Ishikawa (cell line): ENCODE measurements at regions not wholly inside any gene's neighbourhood (a gene's known extent, or its start where the extent isn't known, plus 50 kb on each side); places are given as distances from the start of the nearest gene placed in this dataset.

ENCODE experiments used
- CEBPB ChIP-seq: IDR thresholded peaks from 2 replicates; pipeline ENCODE4 v1.6.1; 2012
- CREB1 ChIP-seq: IDR thresholded peaks from 2 replicates; pipeline ENCODE4 v1.6.1; 2012; ENCODE audit warnings: low read depth
- EGR1 ChIP-seq: IDR thresholded peaks from 2 replicates; pipeline ENCODE4 v1.6.1; 2012
- EP300 ChIP-seq: IDR thresholded peaks from 2 replicates; pipeline ENCODE4 v1.6.1; 2012; ENCODE audit warnings: borderline replicate concordance
- FOXM1 ChIP-seq: IDR thresholded peaks from 2 replicates; pipeline ENCODE4 v1.6.1; 2012; ENCODE audit warnings: low read depth, borderline replicate concordance
- NFIC ChIP-seq: IDR thresholded peaks from 2 replicates; pipeline ENCODE4 v1.6.1; 2012
- RAD21 ChIP-seq: IDR thresholded peaks from 2 replicates; pipeline ENCODE4 v1.6.1; 2012; ENCODE audit warnings: low read depth
- TAF1 ChIP-seq: IDR thresholded peaks from 2 replicates; pipeline ENCODE4 v1.6.1; 2012; ENCODE audit warnings: low read depth, mild to moderate bottlenecking
- TCF12 ChIP-seq: IDR thresholded peaks from 2 replicates; pipeline ENCODE4 v1.6.1; 2012; ENCODE audit warnings: low read depth
- TEAD4 ChIP-seq: IDR thresholded peaks from 2 replicates; pipeline ENCODE4 v1.6.1; 2012
- YY1 ChIP-seq: IDR thresholded peaks from 2 replicates; pipeline ENCODE4 v1.6.1; 2012; ENCODE audit warnings: low read depth
- ZBTB7A ChIP-seq: IDR thresholded peaks from 2 replicates; pipeline ENCODE4 v1.6.1; 2012; ENCODE audit warnings: low read depth
- TF ChIP-seq, protein P1 (sequence below): IDR thresholded peaks from 2 replicates; pipeline ENCODE4 v1.6.1; 2012; ENCODE audit warnings: low read depth, mild to moderate bottlenecking
- TF ChIP-seq, protein P2 (sequence below): IDR thresholded peaks from 2 replicates; pipeline ENCODE4 v1.6.1; 2012
- TF ChIP-seq, protein P3 (sequence below): IDR thresholded peaks from 2 replicates; pipeline ENCODE4 v1.6.1; 2012

DNA sequence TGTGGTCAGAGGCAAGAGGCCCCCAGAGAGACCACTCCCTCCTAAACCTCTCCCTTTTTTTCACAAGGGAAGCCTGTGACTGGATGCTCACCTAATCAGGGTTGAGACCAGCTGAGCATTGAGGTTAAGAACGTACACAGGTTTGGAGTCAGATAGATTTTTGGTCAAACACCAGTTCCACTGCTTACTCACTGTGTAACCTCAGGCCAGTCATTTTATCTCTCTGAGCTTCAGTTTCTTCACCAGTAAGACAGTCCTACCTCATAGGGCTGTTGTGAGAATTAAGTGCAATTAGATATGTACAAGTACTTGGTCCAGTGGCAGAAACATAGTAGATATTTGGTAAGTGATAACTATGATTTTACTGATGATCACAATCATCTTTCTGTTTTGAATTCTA is 256.8 kb downstream of the CDK5RAP2 start:
- TF ChIP-seq TAF1 = no peak
- TF ChIP-seq ZBTB7A = no peak
- TF ChIP-seq RAD21 = no peak
- TF ChIP-seq CREB1 = no peak
- TF ChIP-seq YY1 = no peak
- TF ChIP-seq EGR1 = no peak
- TF ChIP-seq, protein P1, sequence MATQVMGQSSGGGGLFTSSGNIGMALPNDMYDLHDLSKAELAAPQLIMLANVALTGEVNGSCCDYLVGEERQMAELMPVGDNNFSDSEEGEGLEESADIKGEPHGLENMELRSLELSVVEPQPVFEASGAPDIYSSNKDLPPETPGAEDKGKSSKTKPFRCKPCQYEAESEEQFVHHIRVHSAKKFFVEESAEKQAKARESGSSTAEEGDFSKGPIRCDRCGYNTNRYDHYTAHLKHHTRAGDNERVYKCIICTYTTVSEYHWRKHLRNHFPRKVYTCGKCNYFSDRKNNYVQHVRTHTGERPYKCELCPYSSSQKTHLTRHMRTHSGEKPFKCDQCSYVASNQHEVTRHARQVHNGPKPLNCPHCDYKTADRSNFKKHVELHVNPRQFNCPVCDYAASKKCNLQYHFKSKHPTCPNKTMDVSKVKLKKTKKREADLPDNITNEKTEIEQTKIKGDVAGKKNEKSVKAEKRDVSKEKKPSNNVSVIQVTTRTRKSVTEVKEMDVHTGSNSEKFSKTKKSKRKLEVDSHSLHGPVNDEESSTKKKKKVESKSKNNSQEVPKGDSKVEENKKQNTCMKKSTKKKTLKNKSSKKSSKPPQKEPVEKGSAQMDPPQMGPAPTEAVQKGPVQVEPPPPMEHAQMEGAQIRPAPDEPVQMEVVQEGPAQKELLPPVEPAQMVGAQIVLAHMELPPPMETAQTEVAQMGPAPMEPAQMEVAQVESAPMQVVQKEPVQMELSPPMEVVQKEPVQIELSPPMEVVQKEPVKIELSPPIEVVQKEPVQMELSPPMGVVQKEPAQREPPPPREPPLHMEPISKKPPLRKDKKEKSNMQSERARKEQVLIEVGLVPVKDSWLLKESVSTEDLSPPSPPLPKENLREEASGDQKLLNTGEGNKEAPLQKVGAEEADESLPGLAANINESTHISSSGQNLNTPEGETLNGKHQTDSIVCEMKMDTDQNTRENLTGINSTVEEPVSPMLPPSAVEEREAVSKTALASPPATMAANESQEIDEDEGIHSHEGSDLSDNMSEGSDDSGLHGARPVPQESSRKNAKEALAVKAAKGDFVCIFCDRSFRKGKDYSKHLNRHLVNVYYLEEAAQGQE = no peak
- no peak for TF ChIP-seq EP300
- no peak for TF ChIP-seq TCF12
- no peak for TF ChIP-seq NFIC
- TF ChIP-seq, protein P2, sequence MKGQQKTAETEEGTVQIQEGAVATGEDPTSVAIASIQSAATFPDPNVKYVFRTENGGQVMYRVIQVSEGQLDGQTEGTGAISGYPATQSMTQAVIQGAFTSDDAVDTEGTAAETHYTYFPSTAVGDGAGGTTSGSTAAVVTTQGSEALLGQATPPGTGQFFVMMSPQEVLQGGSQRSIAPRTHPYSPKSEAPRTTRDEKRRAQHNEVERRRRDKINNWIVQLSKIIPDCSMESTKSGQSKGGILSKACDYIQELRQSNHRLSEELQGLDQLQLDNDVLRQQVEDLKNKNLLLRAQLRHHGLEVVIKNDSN = no peak
- no peak for TF ChIP-seq CEBPB
- TF ChIP-seq TEAD4 = no peak
- TF ChIP-seq FOXM1 = no peak
- TF ChIP-seq, protein P3, sequence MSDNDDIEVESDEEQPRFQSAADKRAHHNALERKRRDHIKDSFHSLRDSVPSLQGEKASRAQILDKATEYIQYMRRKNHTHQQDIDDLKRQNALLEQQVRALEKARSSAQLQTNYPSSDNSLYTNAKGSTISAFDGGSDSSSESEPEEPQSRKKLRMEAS = no peak

DNA sequence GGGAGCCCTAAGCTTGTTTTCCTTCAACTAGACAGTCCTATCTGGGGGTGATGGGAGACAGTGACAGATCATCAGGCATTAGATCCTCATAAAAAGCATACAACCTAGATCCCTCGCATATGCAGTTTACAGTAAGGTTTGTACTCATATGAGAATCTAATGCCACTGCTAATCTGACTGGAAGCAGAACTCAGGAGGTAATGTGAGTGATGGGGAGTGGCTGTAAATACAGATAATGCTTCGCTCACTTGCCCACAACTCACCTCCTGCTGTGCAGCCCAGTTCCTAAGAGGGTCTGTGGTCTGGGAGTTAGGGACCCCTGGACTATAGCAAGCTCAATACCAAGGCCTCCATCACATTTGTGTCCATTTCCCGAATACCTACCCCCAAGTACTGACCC is 260.5 kb downstream of the CDK5RAP2 start:
- no peak for TF ChIP-seq EGR1
- no peak for TF ChIP-seq TEAD4
- TF ChIP-seq TCF12 = no peak
- TF ChIP-seq, protein P3 = no peak
- TF ChIP-seq FOXM1 = no peak
- TF ChIP-seq NFIC = no peak
- no peak for TF ChIP-seq RAD21
- TF ChIP-seq, protein P2 = no peak
- TF ChIP-seq YY1 = no peak
- no peak for TF ChIP-seq CREB1
- TF ChIP-seq TAF1 = no peak

DNA sequence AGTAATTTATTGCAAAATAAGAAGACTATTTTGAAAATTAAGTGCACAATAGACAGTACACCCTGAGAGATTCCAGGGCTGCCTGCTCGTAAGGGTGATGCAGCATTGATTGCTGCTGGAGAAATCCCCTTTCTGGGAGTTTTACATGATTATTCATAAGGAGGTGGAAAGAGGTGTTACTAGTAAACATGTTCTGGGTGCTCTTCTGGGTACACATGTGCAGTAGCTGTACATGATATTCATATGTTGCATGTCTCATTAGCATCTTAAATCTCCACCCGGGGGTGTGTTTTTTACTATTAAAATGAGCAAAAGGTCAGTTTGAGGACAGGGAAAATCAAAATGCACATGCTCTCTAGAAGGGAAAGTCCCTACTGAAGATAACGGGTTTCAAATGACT is 264.8 kb downstream of the CDK5RAP2 start:
- TF ChIP-seq TAF1 (no peak), EP300 (no peak), ZBTB7A (no peak), FOXM1 (no peak), TCF12 (no peak), RAD21 (no peak), CEBPB (no peak), CREB1 (no peak), TEAD4 (no peak), YY1 (no peak), EGR1 (no peak), NFIC (no peak)
- TF ChIP-seq, protein P2 = no peak
- TF ChIP-seq, protein P1 = no peak
- TF ChIP-seq, protein P3 = no peak

DNA sequence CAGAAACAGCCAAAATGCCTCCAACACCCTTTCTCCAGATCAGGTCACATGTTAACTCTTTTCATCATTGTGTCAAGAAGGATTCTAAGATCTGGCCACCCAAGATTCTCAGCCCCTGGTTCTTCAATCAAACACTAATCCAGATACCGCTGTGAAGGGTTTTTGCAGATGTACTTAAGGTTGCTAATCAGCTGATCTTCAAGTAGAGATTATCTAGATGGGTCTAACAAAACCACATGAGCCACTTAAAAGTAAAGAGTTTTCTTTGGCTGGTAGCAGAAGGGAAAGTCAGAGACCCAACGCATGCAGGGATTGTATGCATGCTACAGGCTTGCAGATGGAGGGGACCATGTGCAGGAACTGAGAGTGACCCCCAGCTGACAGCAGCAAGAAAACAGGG is 267.9 kb downstream of the CDK5RAP2 start:
- TF ChIP-seq CEBPB (no peak), EP300 (no peak), TEAD4 (no peak), CREB1 (no peak), ZBTB7A (no peak), YY1 (no peak), NFIC (no peak), TCF12 (no peak), EGR1 (no peak), RAD21 (no peak), TAF1 (no peak), FOXM1 (no peak)
- TF ChIP-seq, protein P2 = no peak
- TF ChIP-seq, protein P1 = no peak
- TF ChIP-seq, protein P3 = no peak
